H9 (cell line): ENCODE measurements at regions not wholly inside any gene's neighbourhood (a gene's known extent, or its start where the extent isn't known, plus 50 kb on each side); places are given as distances from the start of the nearest gene placed in this dataset.

Experiments used
- DNase-seq: peaks from one replicate; pipeline ENCODE4 v3.0.0-alpha.2; 2017
- H2AFZ ChIP-seq: one replicate; pipeline ENCODE4 v1.6.1; 2013; ENCODE audit warnings: mild to moderate bottlenecking, low read length, control low read depth, moderate library complexity
- H2AK5ac ChIP-seq: 2 replicates; pipeline ENCODE4 v1.6.1; 2013; ENCODE audit warnings: low read length, control low read depth, mixed read lengths; ENCODE audit not compliant: insufficient read length
- H2BK120ac ChIP-seq: one replicate; pipeline ENCODE4 v1.6.1; 2013; ENCODE audit warnings: low read depth, mild to moderate bottlenecking, low read length, control low read depth, inconsistent platforms; ENCODE audit not compliant: poor library complexity, severe bottlenecking
- H2BK12ac ChIP-seq: 2 replicates; pipeline ENCODE4 v1.6.1; 2013; ENCODE audit warnings: low read length, control low read depth, mixed read lengths, low read depth; ENCODE audit not compliant: insufficient read length
- H2BK15ac ChIP-seq: 2 replicates; pipeline ENCODE4 v1.6.1; 2013; ENCODE audit warnings: low read depth, low read length, control low read depth
- H2BK20ac ChIP-seq: one replicate; pipeline ENCODE4 v1.6.1; 2013; ENCODE audit warnings: low read depth, mild to moderate bottlenecking, low read length, control low read depth, inconsistent platforms; ENCODE audit not compliant: poor library complexity, severe bottlenecking
- H2BK5ac ChIP-seq: 2 replicates; pipeline ENCODE4 v1.6.1; 2013; ENCODE audit warnings: low read length, control low read depth, mixed read lengths; ENCODE audit not compliant: insufficient read length
- H3K14ac ChIP-seq: 2 replicates; pipeline ENCODE4 v1.6.1; 2013; ENCODE audit warnings: low read length, control low read depth; ENCODE audit not compliant: insufficient read depth
- H3K18ac ChIP-seq: 2 replicates; pipeline ENCODE4 v1.6.1; 2013; ENCODE audit warnings: low read depth, mild to moderate bottlenecking, mixed read lengths, low read length, control low read depth; ENCODE audit not compliant: insufficient read length
- H3K23ac ChIP-seq: 2 replicates; pipeline ENCODE4 v1.6.1; 2013; ENCODE audit warnings: low read length, control low read depth, mixed read lengths, low read depth; ENCODE audit not compliant: insufficient read length
- H3K23me2 ChIP-seq: 2 replicates; pipeline ENCODE4 v1.6.1; 2013; ENCODE audit warnings: low read depth, mild to moderate bottlenecking, mixed read lengths, low read length, control low read depth; ENCODE audit not compliant: insufficient read length, poor library complexity, severe bottlenecking
- H3K27ac ChIP-seq: 2 replicates; pipeline ENCODE4 v1.5.1; 2013; ENCODE audit warnings: low read length, control low read depth, mixed read lengths, low read depth; ENCODE audit not compliant: insufficient read length
- H3K27me3 ChIP-seq: 2 replicates; pipeline ENCODE4 v1.6.1; 2013; ENCODE audit warnings: low read length, control low read depth, inconsistent platforms; ENCODE audit not compliant: insufficient read depth
- H3K4ac ChIP-seq: 2 replicates; pipeline ENCODE4 v1.6.1; 2013; ENCODE audit warnings: low read depth, mild to moderate bottlenecking, control low read depth, inconsistent platforms, low read length, moderate library complexity
- H3K4me1 ChIP-seq: 2 replicates; pipeline ENCODE4 v1.6.1; 2013; ENCODE audit warnings: low read length, control low read depth, inconsistent platforms; ENCODE audit not compliant: insufficient read depth
- H3K4me2 ChIP-seq: 2 replicates; pipeline ENCODE4 v1.6.1; 2013; ENCODE audit warnings: low read length, control low read depth, mixed read lengths; ENCODE audit not compliant: insufficient read length, insufficient read depth
- H3K56ac ChIP-seq: 2 replicates; pipeline ENCODE4 v1.6.1; 2013; ENCODE audit warnings: low read depth, mild to moderate bottlenecking, mixed read lengths, low read length, control low read depth; ENCODE audit not compliant: insufficient read length
- H3K79me1 ChIP-seq: 2 replicates; pipeline ENCODE4 v1.6.1; 2013; ENCODE audit warnings: low read depth, mild to moderate bottlenecking, moderate library complexity, low read length, control low read depth, inconsistent platforms; ENCODE audit not compliant: insufficient read depth, poor library complexity, severe bottlenecking
- H3K79me2 ChIP-seq: 2 replicates; pipeline ENCODE4 v1.6.1; 2013; ENCODE audit warnings: low read length, control low read depth, inconsistent platforms; ENCODE audit not compliant: insufficient read depth
- H3K9ac ChIP-seq: 2 replicates; pipeline ENCODE4 v1.6.1; 2013; ENCODE audit warnings: low read length, control low read depth, mixed read lengths; ENCODE audit not compliant: insufficient read length; ENCODE audit errors: extremely low read depth
- H3K9me3 ChIP-seq: one replicate; pipeline ENCODE4 v1.6.1; 2013; ENCODE audit warnings: low read depth, low read length, inconsistent platforms; ENCODE audit not compliant: control insufficient read depth
- H3T11ph ChIP-seq: one replicate; pipeline ENCODE4 v1.6.1; 2013; ENCODE audit warnings: mild to moderate bottlenecking, low read length, control low read depth, inconsistent platforms
- H4K20me1 ChIP-seq: one replicate; pipeline ENCODE4 v1.6.1; 2013; ENCODE audit not compliant: control insufficient read depth, insufficient read length, insufficient read depth
- H4K5ac ChIP-seq: 2 replicates; pipeline ENCODE4 v1.6.1; 2013; ENCODE audit warnings: low read depth, mild to moderate bottlenecking, mixed read lengths, low read length, control low read depth; ENCODE audit not compliant: insufficient read length
- H4K8ac ChIP-seq: replicated peaks from 2 replicates; pipeline ENCODE4 v1.6.1; 2013; ENCODE audit warnings: low read length, control low read depth, mixed read lengths, low read depth; ENCODE audit not compliant: insufficient read length
- H4K91ac ChIP-seq: 2 replicates; pipeline ENCODE4 v1.6.1; 2013; ENCODE audit warnings: low read depth, mild to moderate bottlenecking, moderate library complexity, mixed read lengths, low read length, control low read depth; ENCODE audit not compliant: insufficient read length
- H3K27ac Mint-ChIP-seq, 3 experiments: 2 replicates in 2 of 3; 3 replicates in 1 of 3; pipeline ENCODE4 v1.8.0; 2020 to 2021; ENCODE audit warnings: mixed read lengths in 3 of 3, mild to moderate bottlenecking in 1 of 3, moderate library complexity in 1 of 3
- H3K27me3 Mint-ChIP-seq: 2 replicates; pipeline ENCODE4 v1.8.0; 2021; ENCODE audit warnings: low read depth, mild to moderate bottlenecking, moderate library complexity, mixed read lengths
- H3K36me3 Mint-ChIP-seq, 3 experiments: 2 replicates in 2 of 3; 3 replicates in 1 of 3; pipeline ENCODE4 v1.8.0; 2020 to 2021; ENCODE audit warnings: low read depth in 3 of 3, mixed read lengths in 3 of 3; ENCODE audit not compliant: insufficient read depth in 1 of 3
- H3K4me1 Mint-ChIP-seq, 2 experiments: 2 replicates each; pipeline ENCODE4 v1.8.0; 2020; ENCODE audit warnings: mixed read lengths in 2 of 2
- H3K4me3 Mint-ChIP-seq, 2 experiments: 2 replicates in 1 of 2; 3 replicates in 1 of 2; pipeline ENCODE4 v1.8.0; 2020 to 2021; ENCODE audit warnings: mild to moderate bottlenecking in 2 of 2, mixed read lengths in 2 of 2, moderate library complexity in 1 of 2
- H3K9me3 Mint-ChIP-seq, 2 experiments: 2 replicates in 1 of 2; 3 replicates in 1 of 2; pipeline ENCODE4 v1.8.0; 2020; ENCODE audit warnings: mild to moderate bottlenecking in 2 of 2, mixed read lengths in 2 of 2, moderate library complexity in 1 of 2
- WGBS: extraction: QIAGEN DNeasy Blood & Tissue Kit; methylation state at CpG from one replicate; pipeline ENCODE4 v1.1.7; 2013; ENCODE audit warnings: missing lambda C conversion rate, low lambda C conversion rate, mixed read lengths; ENCODE audit not compliant: insufficient read length; ENCODE audit errors: extremely low coverage; 5-methylcytosine and 5-hydroxymethylcytosine counted together
- TF ChIP-seq, protein P1 (sequence below): fragments of 200-600 bp; sonication (generic); conservative IDR thresholded peaks from 3 replicates; pipeline ENCODE4 v1.8.0; 2021; ENCODE audit warnings: antibody characterized with exemption, mild to moderate bottlenecking

DNA sequence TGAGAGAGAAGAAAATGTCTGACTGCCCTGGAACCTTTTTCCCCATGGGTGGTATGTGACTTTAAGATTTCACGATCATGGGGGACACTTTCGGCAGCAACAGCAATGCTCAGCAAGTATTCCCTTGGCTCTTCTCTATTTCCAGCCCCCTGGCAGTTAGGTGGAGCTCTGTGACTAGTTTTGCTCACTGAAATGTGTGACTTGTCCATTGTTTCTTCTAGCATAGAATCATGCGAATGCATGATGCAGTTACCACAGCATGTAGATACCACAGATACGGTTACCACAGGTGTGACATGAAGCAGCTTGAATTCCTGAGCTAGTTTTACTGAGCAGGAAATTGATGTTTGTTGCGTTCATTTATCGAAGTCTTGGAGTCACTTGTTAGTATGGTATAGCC is 1034.5 kb upstream of the EEF2KMT start:
- H3K56ac ChIP-seq = no peak overlapping the region
- no peak overlapping the region for H2BK5ac ChIP-seq
- H3K9ac ChIP-seq = no peak overlapping the region
- H2BK120ac ChIP-seq = no peak overlapping the region
- no peak for DNase-seq
- H3K79me1 ChIP-seq = no peaks in the 10 kb centered on the region
- no peak overlapping the region for H3K14ac ChIP-seq
- H2BK15ac ChIP-seq = no peak overlapping the region
- H3K27me3 Mint-ChIP-seq = peaks cover 1% of the 10 kb centered on the region; the same call in 1 of the 2 replicates
- H3K23me2 ChIP-seq = no peaks in the 10 kb centered on the region
- no peaks in the 10 kb centered on the region for H3K9me3 Mint-ChIP-seq
- H4K5ac ChIP-seq = no peak overlapping the region
- H3K18ac ChIP-seq = no peak overlapping the region
- no peaks in the 10 kb centered on the region for H3K79me2 ChIP-seq
- no peak overlapping the region for H4K8ac ChIP-seq
- H2AFZ ChIP-seq = no peak overlapping the region
- no peaks in the 10 kb centered on the region for H4K20me1 ChIP-seq
- H3K27ac ChIP-seq = no peak overlapping the region
- H3K9me3 ChIP-seq = no peaks in the 10 kb centered on the region
- H3K4me3 Mint-ChIP-seq = no peak overlapping the region
- no peak overlapping the region for H3T11ph ChIP-seq
- H3K27me3 ChIP-seq = no peaks in the 10 kb centered on the region
- no peak overlapping the region for H3K27ac Mint-ChIP-seq
- no peak overlapping the region for H2BK20ac ChIP-seq
- TF ChIP-seq, protein P1, sequence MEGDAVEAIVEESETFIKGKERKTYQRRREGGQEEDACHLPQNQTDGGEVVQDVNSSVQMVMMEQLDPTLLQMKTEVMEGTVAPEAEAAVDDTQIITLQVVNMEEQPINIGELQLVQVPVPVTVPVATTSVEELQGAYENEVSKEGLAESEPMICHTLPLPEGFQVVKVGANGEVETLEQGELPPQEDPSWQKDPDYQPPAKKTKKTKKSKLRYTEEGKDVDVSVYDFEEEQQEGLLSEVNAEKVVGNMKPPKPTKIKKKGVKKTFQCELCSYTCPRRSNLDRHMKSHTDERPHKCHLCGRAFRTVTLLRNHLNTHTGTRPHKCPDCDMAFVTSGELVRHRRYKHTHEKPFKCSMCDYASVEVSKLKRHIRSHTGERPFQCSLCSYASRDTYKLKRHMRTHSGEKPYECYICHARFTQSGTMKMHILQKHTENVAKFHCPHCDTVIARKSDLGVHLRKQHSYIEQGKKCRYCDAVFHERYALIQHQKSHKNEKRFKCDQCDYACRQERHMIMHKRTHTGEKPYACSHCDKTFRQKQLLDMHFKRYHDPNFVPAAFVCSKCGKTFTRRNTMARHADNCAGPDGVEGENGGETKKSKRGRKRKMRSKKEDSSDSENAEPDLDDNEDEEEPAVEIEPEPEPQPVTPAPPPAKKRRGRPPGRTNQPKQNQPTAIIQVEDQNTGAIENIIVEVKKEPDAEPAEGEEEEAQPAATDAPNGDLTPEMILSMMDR = no peak
- no peak overlapping the region for H4K91ac ChIP-seq
- no peaks in the 10 kb centered on the region for H3K36me3 Mint-ChIP-seq
- no peak overlapping the region for H3K4me2 ChIP-seq
- no peak overlapping the region for H2AK5ac ChIP-seq
- H3K4me1 ChIP-seq = peaks cover 2% of the 10 kb centered on the region
- H2BK12ac ChIP-seq = no peak overlapping the region
- peaks cover 0 to 3% of the 10 kb centered on the region in 2 experiments; a peak in 2 of 4 replicates for H3K4me1 Mint-ChIP-seq
- no peak overlapping the region for H3K4ac ChIP-seq
- no CpG with 5 or more reads among the region's 6 CpGs for WGBS
- H3K23ac ChIP-seq = no peak overlapping the region
